Activated naive CD4-positive, alpha-beta T cell treated with anti-CD3 and anti-CD28 coated beads, Interleukin-2, amount 50 U/mL, for 16 hours (primary cell): ENCODE measurements at regions not wholly inside any gene's neighbourhood (a gene's known extent, or its start where the extent isn't known, plus 50 kb on each side); places are given as distances from the start of the nearest gene placed in this dataset.

Experiments used
- DNase-seq: peaks from one replicate; pipeline ENCODE4 v3.0.0-alpha.2; 2020

DNA sequence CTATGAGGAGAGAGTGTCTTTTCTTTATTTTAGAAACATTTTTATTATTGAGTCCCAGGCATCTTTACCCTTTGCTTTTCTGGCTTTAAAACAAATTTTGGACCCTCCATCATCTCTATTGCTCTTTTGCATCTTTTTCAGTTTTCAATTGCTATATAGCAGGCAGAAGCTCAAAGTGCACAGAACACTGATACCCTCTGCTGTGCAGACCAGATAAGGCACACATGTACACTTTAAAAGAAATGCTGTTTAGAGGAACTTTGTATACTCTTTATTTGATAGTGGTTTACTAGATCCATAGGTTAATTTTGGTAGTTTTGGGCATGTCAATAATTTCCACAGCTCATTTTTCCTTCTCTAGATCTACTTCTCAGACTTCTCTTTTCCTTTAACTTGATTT lies 324.2 kb downstream of the SH2D4B start:
- DNase-seq: no peak

DNA sequence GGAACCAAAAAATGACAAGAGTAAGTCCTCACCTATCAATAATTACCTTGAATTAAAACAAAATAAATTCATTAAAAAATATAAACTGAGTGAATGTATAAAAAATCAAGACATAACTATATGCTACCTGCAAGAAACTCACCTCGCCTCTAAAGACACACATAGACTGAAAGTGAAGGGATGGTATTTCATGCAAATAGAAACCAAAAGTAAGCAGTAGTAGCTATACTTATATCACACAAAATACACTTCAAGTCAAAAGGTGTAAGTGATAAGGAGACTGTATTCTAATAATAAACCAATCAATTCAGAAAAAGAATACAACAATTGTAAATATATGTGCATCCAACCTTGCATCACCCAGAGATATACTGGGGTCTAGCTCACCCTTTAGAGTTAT lies 332.6 kb downstream of the SH2D4B start:
- no peak for DNase-seq

DNA sequence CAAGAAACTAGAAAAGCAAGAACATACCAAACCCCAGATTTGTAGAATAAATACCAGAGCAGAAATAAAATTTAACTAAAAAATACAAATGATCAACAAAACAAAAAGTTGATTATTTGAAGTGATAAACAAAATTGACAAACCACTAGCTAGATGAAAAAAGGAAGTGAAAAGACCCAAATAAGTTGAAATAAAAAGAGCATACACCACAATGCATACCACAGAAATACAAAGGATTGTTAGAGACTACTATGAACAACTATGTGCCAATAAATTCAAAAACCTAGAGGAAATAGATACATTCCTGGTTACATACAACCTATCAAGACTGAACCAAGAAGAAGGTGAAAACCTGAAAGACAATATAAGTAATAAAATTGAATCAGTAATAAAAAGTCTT lies 333.4 kb downstream of the SH2D4B start:
- no peak for DNase-seq

DNA sequence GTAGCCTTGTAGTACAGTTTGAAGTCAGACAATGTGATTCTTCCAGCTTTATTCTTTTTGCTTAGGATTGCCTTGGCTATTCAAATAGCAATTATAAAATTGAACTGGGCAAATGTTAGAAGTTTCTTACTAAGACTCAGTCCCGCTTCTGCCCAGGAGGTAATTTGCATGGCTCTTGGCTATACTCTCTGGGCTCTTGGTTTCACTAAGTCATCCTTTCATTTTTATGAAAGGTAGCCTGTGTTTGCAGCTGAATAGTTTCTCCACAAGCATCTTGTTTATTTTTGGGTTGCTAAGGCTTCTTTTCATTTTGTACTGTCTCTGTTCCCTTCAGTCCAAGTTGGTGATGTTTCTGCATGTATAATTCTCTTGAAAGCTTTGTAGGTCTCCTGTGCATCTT lies 340.6 kb downstream of the SH2D4B start:
- DNase-seq: no peak

DNA sequence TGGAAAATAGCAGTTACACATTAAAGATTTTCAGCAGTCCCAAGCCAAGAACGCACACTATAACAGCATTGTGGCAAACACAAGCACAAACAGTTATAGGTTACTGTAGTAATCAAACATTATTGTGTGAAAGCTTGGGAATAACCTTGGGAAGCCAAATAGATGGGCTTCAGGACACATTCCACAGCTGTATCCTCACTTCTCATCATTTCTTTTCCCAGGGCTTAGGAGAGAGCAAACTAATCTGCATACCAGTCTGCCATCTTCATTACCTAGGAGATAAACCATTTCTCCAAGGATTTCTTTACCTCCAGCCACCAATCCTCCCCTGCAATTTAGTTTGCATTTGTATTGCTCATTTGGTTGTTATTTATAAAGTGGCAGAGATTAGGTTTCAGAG lies 352.4 kb downstream of the SH2D4B start:
- no peak for DNase-seq

DNA sequence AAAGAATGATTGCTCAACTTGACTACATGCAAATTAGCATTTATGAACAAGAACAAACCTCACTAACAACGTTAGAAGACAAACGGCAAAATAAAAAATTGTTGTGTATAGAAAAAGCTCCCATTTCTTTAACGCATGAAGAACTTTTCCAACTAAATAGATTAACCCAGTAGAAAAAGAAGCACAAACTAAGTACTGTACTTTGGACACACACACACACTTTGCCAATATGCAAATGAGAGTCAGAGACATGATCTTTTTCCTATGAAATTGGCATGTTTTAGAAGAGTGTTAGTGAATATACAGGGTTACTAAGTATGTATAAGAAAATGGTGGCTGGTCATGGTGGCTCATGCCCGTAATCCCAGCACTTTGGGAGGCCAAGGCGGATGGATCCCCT lies 355.6 kb downstream of the SH2D4B start:
- no peak for DNase-seq

DNA sequence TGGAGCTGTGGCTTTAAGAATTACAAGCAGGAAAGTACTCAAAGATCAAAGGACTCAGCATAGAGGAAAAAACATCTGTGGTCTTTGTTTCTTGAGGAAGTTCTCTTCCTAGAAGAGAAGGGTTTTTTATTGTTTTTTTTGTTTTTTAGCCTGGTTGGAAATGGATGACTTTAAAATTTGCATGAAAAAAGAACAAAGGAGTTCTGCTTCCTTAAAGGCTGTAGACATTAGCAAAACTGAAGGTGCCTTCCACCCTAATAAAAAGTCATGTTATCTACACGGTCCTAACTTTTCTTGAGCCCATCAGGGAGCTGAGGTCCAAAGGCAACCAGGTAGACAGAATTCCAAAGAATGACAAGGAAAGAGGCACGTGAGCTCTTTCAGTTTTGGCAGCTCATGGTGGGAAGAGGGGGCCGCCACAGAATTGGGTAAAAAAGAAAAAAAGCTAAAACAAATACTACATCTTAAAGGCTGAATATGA lies 356.6 kb downstream of the SH2D4B start:
- DNase-seq: no peak

DNA sequence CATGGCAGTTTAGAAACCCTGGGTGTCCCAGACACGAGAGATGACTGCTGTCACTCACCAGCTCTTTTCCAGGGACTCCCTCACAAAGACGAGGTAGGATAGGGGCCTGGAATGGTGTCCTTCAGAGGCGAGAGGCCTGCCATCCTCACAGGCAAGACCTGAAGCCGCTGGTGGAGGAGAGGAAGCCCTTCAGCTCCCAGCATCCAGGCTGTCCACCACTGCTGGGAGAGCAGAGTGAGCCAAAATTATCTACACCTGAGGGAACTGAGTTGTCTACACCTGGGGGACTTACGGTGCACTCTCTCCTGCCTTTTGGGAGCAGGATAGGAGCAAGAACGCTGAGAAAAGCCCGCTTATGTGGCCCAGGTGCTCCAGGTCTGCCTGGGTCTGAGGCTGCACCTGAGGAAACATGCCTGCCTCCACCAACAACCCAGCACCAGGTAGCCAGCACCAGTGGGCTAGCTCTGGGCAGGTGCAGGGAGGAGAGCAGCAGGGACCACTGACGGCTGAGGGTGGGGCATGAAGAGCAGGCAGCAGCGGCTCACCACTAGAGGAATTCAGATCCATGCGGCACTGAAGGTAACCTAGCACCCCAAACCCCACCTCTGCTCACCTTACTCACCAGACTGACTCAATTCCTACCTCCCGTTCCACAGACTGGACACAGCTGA lies 357.2 kb downstream of the SH2D4B start:
- no peak for DNase-seq

DNA sequence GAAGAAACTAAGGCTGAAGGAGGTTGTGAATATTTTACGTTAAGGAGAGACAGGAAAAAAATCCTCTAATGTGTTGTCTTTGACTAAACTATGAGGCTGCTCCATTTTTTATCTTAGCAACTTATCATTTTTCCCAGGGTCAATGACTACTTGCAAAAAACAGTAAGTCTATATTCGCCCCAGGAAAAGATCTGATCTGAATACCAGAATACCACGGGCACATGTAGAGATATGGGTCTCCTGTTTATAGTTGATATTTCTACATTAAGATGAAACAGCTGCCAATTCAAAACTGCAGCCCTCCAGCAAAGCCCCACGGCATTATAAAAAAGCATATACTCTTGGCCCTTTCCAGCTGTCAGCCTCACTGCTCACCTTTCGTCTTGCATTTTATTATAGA lies 358.4 kb downstream of the SH2D4B start:
- no peak for DNase-seq

DNA sequence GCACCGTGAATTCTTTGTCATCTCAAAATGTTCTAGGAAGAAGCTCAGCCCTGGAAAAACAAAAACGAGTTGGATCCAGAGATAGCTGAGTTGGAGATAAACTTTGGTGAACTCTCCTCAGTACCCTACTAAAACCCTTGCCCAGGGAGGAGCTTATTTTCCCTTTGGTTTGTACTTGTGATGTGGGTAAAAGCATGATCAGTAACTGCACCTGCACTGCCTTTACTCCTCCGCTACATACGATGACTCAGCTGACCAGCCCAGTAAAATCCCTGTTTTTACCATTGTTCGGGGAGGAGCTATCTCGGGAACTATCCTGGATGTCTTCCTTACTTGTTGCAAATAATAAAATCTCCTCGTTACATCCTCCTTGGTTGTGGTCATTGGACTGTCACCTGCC lies 359.3 kb downstream of the SH2D4B start:
- no peak for DNase-seq

DNA sequence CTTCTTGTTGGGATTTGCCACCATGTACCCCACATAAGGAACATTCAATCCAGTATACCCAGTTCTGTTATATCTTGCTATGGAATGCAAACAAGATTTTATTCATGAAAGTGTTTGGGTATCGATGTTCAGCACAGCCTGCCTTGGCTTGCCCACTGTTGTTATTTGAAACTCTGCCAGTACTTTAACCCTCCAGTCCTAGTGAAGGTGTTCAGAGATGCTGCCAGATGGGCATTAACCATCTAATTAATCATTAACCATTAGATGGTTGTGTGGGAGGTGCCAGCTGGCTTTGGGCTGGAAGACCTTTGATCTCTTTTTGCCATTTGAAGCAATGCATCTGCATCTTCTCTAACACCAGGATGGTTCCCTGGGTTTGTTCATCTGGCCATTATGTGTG lies 363.0 kb downstream of the SH2D4B start:
- DNase-seq: no peak

DNA sequence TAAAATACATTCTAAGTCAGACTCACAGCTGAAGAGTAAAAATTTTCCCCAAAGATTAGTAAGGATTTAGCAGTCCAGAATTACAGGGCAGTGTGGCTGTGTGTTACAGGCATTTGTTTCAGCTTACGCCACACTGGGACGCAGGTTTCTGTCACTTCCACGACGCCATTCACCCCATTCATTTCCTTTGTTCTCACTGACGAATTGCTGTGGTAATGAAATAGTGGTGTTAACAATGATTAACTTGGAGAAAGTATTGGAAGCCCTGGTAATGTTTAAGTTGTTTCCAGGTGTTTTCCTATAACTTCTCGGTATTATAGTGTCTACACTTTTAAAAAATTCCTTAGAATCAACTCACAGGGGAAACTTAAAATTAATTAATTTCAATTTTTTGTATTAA lies 370.9 kb downstream of the SH2D4B start:
- DNase-seq: no peak

DNA sequence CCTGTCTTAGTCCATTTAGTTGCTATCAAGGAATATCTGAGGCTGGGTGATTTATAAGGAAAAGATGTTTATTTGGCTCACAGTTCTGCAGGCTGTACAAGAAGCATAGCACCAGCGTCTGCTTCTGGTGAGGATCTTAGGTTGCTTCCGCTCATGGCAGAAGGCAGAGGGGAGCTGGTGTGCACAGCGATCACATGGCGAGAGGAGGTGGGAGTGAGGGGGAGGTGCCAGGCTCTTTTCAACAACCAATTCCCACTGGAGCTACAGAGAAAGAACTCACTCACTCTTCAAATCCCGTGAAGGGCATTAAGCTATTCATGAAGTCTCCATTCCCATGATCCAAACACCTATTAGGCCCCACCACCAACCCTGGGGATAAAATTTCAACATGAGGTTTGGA lies 371.6 kb downstream of the SH2D4B start:
- DNase-seq: no peak

DNA sequence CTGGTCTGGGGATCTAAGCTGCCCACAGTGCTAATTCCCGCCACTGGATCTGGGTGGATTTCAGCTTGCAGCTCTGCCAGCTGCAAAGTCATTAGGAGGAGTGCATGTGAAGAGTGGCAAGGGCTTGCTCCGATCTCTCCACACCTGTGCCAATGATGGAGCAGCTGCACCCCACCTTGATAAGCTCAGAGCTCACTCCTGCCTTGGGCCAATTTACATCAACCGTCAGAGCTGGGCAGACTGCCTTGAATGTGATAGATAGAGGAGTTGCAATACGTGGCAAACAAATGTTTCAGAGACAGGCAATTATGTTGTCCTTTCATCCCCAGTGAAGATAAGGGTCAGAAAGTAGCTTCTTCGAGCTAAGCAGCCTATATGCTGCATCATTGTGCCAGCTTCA lies 379.9 kb downstream of the SH2D4B start:
- no peak for DNase-seq

DNA sequence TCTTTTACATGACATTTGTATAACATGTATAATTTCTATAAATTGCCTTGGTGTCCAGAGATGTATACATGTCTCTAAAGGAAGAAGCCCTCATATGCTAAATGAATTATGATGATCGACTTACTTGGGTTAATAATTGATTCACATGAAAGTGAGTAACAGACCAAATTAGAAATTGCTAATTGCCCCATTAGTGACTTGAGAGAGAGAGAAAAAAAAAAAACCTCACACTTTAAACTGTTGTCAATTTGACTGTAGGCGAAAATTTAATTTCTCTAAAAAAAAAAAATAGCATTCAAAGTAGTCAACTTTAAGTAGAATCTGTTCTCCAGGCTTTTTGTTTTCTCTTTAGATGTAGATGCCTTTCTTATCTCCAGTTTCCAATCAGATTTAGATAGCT lies 383.3 kb downstream of the SH2D4B start:
- no peak for DNase-seq

DNA sequence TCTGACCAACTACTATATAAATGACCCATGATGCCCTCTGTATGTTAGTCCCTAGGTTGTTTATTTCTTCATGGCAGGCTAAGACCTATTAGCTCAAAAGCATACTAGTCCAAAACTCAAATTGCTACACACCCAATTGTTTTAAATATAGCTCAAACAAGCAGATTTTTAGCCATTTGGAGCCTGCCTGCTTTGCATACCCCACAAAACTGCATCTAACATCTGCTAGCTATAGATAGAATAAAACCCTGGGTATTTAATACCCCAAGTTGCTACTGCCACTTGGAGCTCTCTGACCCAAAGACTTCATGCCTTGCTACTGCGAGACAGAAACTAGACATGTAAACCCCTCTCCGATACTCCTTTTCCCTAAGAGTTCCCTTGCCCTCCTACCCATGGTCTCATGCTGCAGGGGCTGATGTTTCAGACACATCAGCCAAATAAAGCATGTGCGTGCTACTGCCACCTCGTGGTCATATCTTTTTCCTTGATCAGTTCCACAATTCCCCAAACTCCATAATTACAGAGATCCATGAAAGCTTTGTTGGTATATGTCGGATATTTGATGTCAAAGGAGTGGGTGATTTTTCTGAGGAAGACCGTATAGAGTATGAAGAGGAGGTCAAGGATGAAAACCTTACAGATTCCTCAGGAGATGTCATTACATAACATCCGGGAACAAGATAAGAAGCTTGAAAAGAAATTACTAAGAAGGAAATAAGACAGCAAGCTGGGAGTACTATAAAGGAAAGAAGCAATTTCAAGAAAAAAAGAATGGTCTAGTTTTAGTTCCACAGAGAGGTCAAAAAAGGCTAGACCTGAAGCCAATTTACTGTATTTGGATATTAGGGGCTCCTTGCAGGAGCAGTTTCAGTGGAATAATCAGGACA lies 386.6 kb downstream of the SH2D4B start:
- DNase-seq: no peak

DNA sequence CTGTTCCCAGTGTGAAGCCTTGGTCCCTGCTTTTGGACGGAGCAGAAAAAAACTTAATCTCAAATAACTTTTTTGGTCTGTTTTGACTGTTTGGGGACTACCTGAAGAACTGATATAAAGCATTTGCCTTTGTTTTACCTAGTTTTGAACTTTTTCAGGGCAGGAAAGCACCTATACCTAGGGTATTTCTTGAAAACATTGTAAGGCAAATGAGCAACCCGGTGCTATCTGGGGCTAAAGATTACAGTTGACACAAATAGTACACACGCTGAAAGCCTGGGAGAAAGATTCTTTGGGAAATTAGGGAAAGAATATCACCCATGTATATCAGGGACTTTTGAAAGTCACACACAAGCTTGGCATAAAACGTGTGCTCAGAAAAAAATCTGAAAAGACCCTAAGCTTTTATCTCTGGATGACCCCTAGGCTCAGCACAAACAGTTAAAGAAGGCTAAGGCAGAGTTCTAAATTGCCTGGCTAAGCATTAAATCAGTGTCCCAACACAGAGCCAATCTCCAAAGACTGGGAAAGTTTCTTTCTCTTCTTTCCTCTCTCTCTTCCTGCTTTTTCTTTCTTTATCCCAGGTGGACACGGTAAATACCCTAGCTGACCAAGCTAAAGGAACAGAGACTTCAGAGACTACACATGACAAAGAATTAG lies 389.8 kb downstream of the SH2D4B start:
- DNase-seq: no peak

DNA sequence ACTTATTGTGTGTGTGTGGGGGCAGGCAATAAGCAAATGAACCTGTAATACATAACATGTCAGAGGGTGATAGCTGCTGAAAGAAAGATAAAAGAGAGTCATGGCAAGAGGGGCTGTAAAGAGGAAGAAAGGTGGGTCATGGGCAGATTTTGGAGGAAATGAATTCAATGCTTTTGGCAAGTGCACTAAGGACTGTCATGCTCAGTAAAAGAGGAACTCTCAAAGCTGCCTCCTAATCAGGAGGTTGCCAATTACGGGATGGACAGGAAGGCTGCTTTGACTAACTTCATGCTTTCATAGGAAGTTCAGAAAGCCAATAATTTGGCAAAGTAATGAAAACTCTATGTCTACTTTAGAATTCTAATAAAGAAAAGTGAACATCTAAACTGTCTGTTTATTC lies 401.2 kb downstream of the SH2D4B start:
- no peak for DNase-seq

DNA sequence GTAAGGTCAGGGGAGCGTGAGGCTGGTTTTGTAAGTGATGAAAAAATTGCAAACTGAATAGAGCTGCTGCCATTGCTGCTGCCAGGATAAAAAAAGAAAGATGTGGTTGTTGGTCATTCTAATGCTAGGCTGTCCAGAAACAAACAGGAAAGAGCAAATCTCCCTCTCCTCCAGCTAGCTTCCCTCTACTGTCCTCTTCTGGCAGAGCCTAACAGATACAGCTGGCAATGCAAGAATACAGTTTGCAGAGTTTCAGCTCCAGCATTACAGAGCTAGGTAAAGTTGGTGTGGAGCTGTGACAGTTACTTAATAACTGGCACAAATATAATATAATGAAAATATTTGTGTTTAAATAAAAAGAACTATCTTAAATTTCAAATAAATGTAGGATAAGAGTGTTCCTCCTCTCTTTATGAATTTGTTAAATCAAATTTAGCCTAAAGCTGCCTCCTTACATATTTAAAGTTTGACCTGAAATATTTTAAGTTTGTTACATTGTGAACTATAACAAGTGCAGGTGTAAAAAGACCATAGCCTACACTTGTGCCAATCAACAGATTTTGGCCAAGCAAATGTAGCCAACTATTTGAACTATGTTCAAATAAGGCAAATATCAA lies 407.7 kb downstream of the SH2D4B start:
- DNase-seq: no peak

DNA sequence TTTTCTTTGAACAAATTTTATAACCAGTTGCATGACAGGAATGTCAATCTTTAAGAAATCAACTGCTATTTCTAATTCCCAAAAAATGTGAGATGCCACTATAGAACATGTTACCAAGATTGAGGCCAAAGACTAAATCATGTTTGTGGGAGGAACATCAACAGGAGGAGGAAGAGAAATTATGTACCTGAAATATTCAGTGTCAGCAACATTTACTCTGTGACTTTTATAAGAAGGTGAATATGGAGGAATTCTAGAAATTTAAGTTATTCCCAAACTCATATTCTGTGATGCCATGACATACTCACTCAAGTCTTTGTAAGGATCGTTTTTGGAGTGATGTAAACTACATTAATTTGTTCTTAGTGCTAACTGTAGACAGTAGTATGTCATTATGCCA lies 408.4 kb downstream of the SH2D4B start:
- no peak for DNase-seq

DNA sequence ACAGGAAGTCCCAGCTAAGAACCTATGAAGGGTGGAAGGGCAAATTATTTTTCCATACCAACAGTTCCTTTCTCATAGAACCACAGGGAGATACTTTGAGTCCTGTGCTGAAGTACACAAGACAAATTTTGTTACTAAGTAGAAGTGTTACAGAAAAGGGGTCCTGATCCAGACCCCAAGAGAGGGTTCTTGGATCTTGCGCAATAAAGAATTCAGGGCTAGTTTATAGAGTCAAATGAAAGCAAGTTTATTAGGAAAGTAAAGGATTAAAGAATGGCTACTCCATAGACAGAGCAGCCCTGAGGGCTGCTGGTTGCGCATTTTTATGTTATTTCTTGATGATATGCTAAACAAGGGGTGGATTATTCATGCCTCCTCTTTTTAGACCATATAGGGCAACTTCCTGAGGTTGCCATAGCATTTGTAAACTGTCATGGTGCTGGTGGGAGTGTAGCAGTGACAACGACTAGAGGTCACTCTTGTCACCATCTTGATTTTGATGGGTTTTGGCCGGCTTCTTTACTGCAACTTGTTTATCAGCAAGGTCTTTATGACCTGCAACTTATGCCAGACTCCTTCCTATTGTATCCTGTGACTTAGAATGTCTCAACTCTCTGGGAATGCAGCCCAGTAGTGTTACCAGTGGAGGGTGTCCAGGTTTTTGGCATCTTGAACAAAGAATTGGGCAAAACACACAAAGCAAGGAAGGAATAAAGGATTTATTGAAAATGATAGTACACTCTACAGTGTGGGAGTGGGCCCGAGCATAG lies 409.4 kb downstream of the SH2D4B start:
- DNase-seq: no peak

DNA sequence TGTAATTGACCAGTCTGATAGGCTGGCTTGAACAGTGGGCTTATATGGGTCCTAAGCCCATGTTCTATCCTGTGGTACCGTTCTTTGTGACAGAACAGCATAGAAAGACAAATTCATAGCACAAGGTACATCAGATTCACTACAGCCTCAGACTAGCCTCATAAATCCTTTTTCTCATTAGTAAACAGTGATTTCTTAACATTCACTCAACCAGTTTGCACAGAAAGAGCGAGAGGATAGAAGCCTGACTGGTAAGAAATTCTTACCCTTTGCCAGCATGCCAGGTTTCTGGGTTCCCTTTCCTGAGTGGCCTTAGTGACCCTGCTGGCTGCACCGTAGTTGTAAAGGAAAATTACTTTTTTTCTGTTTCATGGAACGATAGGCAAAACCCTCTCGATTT lies 412.1 kb downstream of the SH2D4B start:
- DNase-seq: no peak

DNA sequence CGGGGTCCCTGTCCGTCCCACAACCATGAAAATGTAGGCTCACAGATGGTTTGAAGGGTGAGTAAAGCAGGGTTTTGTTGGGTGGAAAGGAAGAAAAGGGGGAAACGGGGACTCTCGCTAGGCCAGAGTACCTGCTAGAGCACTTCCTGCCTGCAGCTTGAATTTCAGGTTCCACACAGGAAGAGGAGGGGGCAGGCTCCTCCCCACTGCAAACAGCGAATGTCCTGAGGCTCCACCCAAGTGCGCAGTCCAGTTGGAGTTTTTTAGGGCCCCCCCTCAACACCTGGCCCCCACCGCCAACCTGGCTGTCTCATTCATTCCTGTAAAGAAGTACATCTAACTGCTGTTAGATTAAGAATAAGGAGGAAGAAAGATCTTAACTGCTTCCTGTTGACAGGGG lies 414.7 kb downstream of the SH2D4B start:
- no peak for DNase-seq
